Cardiac muscle cell (in vitro differentiated cells and primary cell): ENCODE measurements at regions not wholly inside any gene's neighbourhood (a gene's known extent, or its start where the extent isn't known, plus 50 kb on each side); places are given as distances from the start of the nearest gene placed in this dataset.

ENCODE experiments used
- DNase-seq, 2 donors: peaks; one replicate each; pipeline versions ENCODE4 v3.0.0 to v3.0.0-alpha.2; 2010 to 2017; ENCODE audit warnings: low read depth in 1 of 2, low spot score in 1 of 2
- H3K27ac ChIP-seq: fragments of 200-600 bp; sonication (generic); 2 replicates; pipeline ENCODE4 v1.5.1; 2016
- H3K27me3 ChIP-seq: fragments of 200-600 bp; sonication (generic); 2 replicates; pipeline ENCODE4 v1.6.0; 2016; ENCODE audit warnings: control low read depth
- H3K36me3 ChIP-seq: fragments of 200-600 bp; sonication (generic); 2 replicates; pipeline ENCODE4 v1.5.1; 2016; ENCODE audit warnings: control low read depth
- H3K4me1 ChIP-seq: fragments of 200-600 bp; sonication (generic); 2 replicates; pipeline ENCODE4 v1.8.1; 2017; ENCODE audit warnings: low read depth, mild to moderate bottlenecking, mixed run types
- H3K4me3 ChIP-seq: fragments of 200-600 bp; sonication (generic); 2 replicates; pipeline ENCODE4 v1.5.1; 2016; ENCODE audit warnings: mild to moderate bottlenecking
- H3K9me3 ChIP-seq: fragments of 200-600 bp; sonication (generic); 2 replicates; pipeline ENCODE4 v1.5.1; 2017; ENCODE audit warnings: low read depth, mild to moderate bottlenecking, control low read depth
- CTCF ChIP-seq: IDR thresholded peaks from 2 replicates; pipeline ENCODE4 v1.5.1; 2012; ENCODE audit warnings: low read depth, mild to moderate bottlenecking, low read length

- no peak overlapping the region for H3K27ac ChIP-seq
- peak in 1 of 2 donors; percentile 26 for DNase-seq
- H3K4me3 ChIP-seq: no peak overlapping the region
- H3K27me3 ChIP-seq: no peaks in the 10 kb centered on the region
- H3K9me3 ChIP-seq: no peaks in the 10 kb centered on the region
- no peaks in the 10 kb centered on the region for H3K4me1 ChIP-seq
- H3K36me3 ChIP-seq: no peaks in the 10 kb centered on the region
- no peak for TF ChIP-seq CTCF
Measured at GRCh38 chr15:61314427-61314826, 85.3 kb upstream of the RORA start.

GRCh38 chr15:61309617-61310016 is 80.5 kb upstream of the RORA start:
- H3K9me3 ChIP-seq: no peaks in the 10 kb centered on the region
- no peaks in the 10 kb centered on the region for H3K36me3 ChIP-seq
- H3K4me3 ChIP-seq: no peak overlapping the region
- H3K27ac ChIP-seq: no peak overlapping the region
- H3K4me1 ChIP-seq: no peaks in the 10 kb centered on the region
- no peak for DNase-seq
- H3K27me3 ChIP-seq: no peaks in the 10 kb centered on the region
- TF ChIP-seq CTCF: no peak

- no peaks in the 10 kb centered on the region for H3K9me3 ChIP-seq
- no peak for TF ChIP-seq CTCF
- DNase-seq: no peak
- H3K36me3 ChIP-seq: no peaks in the 10 kb centered on the region
- no peaks in the 10 kb centered on the region for H3K27me3 ChIP-seq
- no peak overlapping the region for H3K27ac ChIP-seq
- no peak overlapping the region for H3K4me3 ChIP-seq
- H3K4me1 ChIP-seq: no peaks in the 10 kb centered on the region
Measured at GRCh38 chr15:61309031-61309511, 80.0 kb upstream of the RORA start.

- Histone ChIP-seq H3K27ac (no peak overlapping the region), H3K27me3 (no peaks in the 10 kb centered on the region), H3K4me3 (no peak overlapping the region), H3K9me3 (no peaks in the 10 kb centered on the region), H3K36me3 (no peaks in the 10 kb centered on the region), H3K4me1 (no peaks in the 10 kb centered on the region)
- DNase-seq: no peak
- no peak for TF ChIP-seq CTCF
Measured at GRCh38 chr15:61308437-61308836, 79.3 kb upstream of the RORA start.

- H3K4me1 ChIP-seq: no peaks in the 10 kb centered on the region
- no peak for TF ChIP-seq CTCF
- DNase-seq: no peak
- H3K9me3 ChIP-seq: no peaks in the 10 kb centered on the region
- H3K27me3 ChIP-seq: no peaks in the 10 kb centered on the region
- H3K36me3 ChIP-seq: no peaks in the 10 kb centered on the region
- H3K4me3 ChIP-seq: no peak overlapping the region
- no peak overlapping the region for H3K27ac ChIP-seq
Measured at GRCh38 chr15:61307474-61307873, 78.4 kb upstream of the RORA start.

- Histone ChIP-seq H3K27ac (no peak overlapping the region), H3K4me1 (no peaks in the 10 kb centered on the region), H3K4me3 (no peak overlapping the region), H3K27me3 (peaks cover under 1% of the 10 kb centered on the region), H3K36me3 (no peaks in the 10 kb centered on the region), H3K9me3 (no peaks in the 10 kb centered on the region)
- no peak for TF ChIP-seq CTCF
- DNase-seq: no peak
Measured at GRCh38 chr15:61301701-61302100, 72.6 kb upstream of the RORA start.
